ENCODE measurements at regions not wholly inside any gene's neighbourhood (a gene's known extent, or its start where the extent isn't known, plus 50 kb on each side); places are given as distances from the start of the nearest gene placed in this dataset.
"Not testable (repeated sequence)": the region's sequence is repeated elsewhere in the genome, so short reads cannot be mapped to it uniquely, and the experiment has no call there.

- H3K4me2 ChIP-seq (ENCODE audit: low read length), result no peak overlapping the region
- no peak overlapping the region for H3K9ac ChIP-seq (ENCODE audit: low read depth, low read length)
- no peak overlapping the region for H3K4me3 ChIP-seq (ENCODE audit: low read length)
- H3K36me3 ChIP-seq (ENCODE audit: insufficient read depth, low read length), result no peaks in the 10 kb centered on the region
- no peaks in the 10 kb centered on the region for H3K27me3 ChIP-seq (ENCODE audit: control insufficient read depth, insufficient read depth, low read length)
- no peaks in the 10 kb centered on the region for H3K4me1 ChIP-seq (ENCODE audit: control insufficient read depth, insufficient read depth, low read length)
- no peaks in the 10 kb centered on the region for H3K9me3 ChIP-seq (replicated peaks; ENCODE audit: low read length)
These were observed 198.2 kb upstream of the SEMA6A start for GRCh38 chr5:116772806-116773205.

GRCh38 chr5:116772152-116772501 is 197.5 kb upstream of the SEMA6A start:
- H3K36me3 ChIP-seq (ENCODE audit: insufficient read depth, low read length), result no peaks in the 10 kb centered on the region
- H3K9me3 ChIP-seq (replicated peaks; ENCODE audit: low read length), result no peaks in the 10 kb centered on the region
- H3K4me3 ChIP-seq (ENCODE audit: low read length), result no peak overlapping the region
- H3K4me1 ChIP-seq (ENCODE audit: control insufficient read depth, insufficient read depth, low read length), result no peaks in the 10 kb centered on the region
- no peak overlapping the region for H3K9ac ChIP-seq (ENCODE audit: low read depth, low read length)
- no peaks in the 10 kb centered on the region for H3K27me3 ChIP-seq (ENCODE audit: control insufficient read depth, insufficient read depth, low read length)
- H3K4me2 ChIP-seq (ENCODE audit: low read length), result no peak overlapping the region

GRCh38 chr5:116771466-116772151 is 197.0 kb upstream of the SEMA6A start:
- Histone ChIP-seq H3K4me2 (ENCODE audit: low read length) (no peak overlapping the region), H3K36me3 (ENCODE audit: insufficient read depth, low read length) (no peaks in the 10 kb centered on the region), H3K9ac (ENCODE audit: low read depth, low read length) (no peak overlapping the region), H3K9me3 (replicated peaks; ENCODE audit: low read length) (no peaks in the 10 kb centered on the region), H3K4me3 (ENCODE audit: low read length) (no peak overlapping the region), H3K27me3 (ENCODE audit: control insufficient read depth, insufficient read depth, low read length) (no peaks in the 10 kb centered on the region), H3K4me1 (ENCODE audit: control insufficient read depth, insufficient read depth, low read length) (no peaks in the 10 kb centered on the region)

DNA sequence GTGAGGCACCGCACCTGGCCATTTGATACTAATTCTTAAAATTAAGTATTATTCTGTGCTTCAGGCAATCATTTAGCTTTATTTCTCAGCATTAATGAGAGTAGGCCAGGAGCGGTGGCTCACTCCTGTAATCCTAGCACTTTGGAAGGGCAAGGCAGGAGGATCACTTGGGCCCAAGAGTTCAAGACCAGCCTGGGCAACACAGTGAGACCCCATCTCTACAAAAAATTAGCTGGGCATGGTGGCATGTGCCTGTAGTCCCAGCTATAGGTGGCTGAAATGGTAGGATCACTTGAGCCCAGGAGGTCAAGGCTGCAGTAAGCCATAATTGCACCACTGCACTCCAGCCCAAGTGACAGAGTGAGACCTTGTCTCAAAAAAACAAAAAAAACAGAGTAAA is 195.3 kb upstream of the SEMA6A start:
- not testable (repeated sequence) for H3K4me3 ChIP-seq (ENCODE audit: low read length); H3K36me3 ChIP-seq (ENCODE audit: insufficient read depth, low read length); H3K9me3 ChIP-seq (replicated peaks; ENCODE audit: low read length); H3K4me2 ChIP-seq (ENCODE audit: low read length); H3K9ac ChIP-seq (ENCODE audit: low read depth, low read length); H3K4me1 ChIP-seq (ENCODE audit: control insufficient read depth, insufficient read depth, low read length); H3K27me3 ChIP-seq (ENCODE audit: control insufficient read depth, insufficient read depth, low read length)

GRCh38 chr5:116769470-116769869 is 194.8 kb upstream of the SEMA6A start:
- peaks cover 3% of the 10 kb centered on the region for H3K4me1 ChIP-seq (ENCODE audit: control insufficient read depth, insufficient read depth, low read length)
- no peaks in the 10 kb centered on the region for H3K36me3 ChIP-seq (ENCODE audit: insufficient read depth, low read length)
- no peaks in the 10 kb centered on the region for H3K9me3 ChIP-seq (replicated peaks; ENCODE audit: low read length)

GRCh38 chr5:116766470-116766947 is 191.9 kb upstream of the SEMA6A start:
- Histone ChIP-seq H3K4me1 (ENCODE audit: control insufficient read depth, insufficient read depth, low read length) (peaks cover 3% of the 10 kb centered on the region), H3K4me2 (ENCODE audit: low read length) (no peak overlapping the region), H3K9me3 (replicated peaks; ENCODE audit: low read length) (no peaks in the 10 kb centered on the region), H3K36me3 (ENCODE audit: insufficient read depth, low read length) (no peaks in the 10 kb centered on the region), H3K9ac (ENCODE audit: low read depth, low read length) (no peak overlapping the region), H3K4me3 (ENCODE audit: low read length) (no peak overlapping the region), H3K27me3 (ENCODE audit: control insufficient read depth, insufficient read depth, low read length) (no peaks in the 10 kb centered on the region)

More at GRCh38 chr5:116769470-116769869, 194.8 kb upstream of the SEMA6A start:
- Histone ChIP-seq H3K4me2 (ENCODE audit: low read length) (no peak overlapping the region), H3K9ac (ENCODE audit: low read depth, low read length) (no peak overlapping the region), H3K4me3 (ENCODE audit: low read length) (no peak overlapping the region), H3K27me3 (ENCODE audit: control insufficient read depth, insufficient read depth, low read length) (no peaks in the 10 kb centered on the region)

DNA sequence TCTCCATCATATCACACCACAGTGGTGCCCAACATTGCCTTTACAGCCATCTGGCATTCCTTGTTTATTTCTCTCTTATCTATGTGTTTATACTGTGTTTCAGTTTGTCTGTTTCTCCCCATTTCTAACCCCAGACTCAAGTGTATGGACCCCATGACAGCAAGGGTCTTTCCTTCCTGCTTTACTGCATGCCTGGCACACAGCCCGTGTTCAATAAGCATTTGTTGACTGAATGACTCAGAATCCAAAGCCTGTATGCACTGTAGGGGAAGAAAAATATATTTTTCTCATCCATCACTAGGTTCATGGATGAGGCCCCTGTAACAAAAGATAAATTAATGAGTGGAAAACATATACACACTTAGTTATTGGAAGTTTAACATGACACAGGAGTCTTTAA is 190.8 kb upstream of the SEMA6A start:
- Histone ChIP-seq H3K4me3 (ENCODE audit: low read length) (no peak overlapping the region), H3K36me3 (ENCODE audit: insufficient read depth, low read length) (no peaks in the 10 kb centered on the region), H3K9me3 (replicated peaks; ENCODE audit: low read length) (no peaks in the 10 kb centered on the region), H3K27me3 (ENCODE audit: control insufficient read depth, insufficient read depth, low read length) (no peaks in the 10 kb centered on the region), H3K4me2 (ENCODE audit: low read length) (no peak overlapping the region), H3K9ac (ENCODE audit: low read depth, low read length) (no peak overlapping the region), H3K4me1 (ENCODE audit: control insufficient read depth, insufficient read depth, low read length) (peaks cover 3% of the 10 kb centered on the region)

GRCh38 chr5:116764941-116765340 is 190.3 kb upstream of the SEMA6A start:
- Histone ChIP-seq H3K9ac (ENCODE audit: low read depth, low read length) (no peak overlapping the region), H3K9me3 (replicated peaks; ENCODE audit: low read length) (no peaks in the 10 kb centered on the region)

GRCh38 chr5:116763987-116764866 is 189.6 kb upstream of the SEMA6A start:
- Histone ChIP-seq H3K27me3 (ENCODE audit: control insufficient read depth, insufficient read depth, low read length) (no peaks in the 10 kb centered on the region), H3K9ac (ENCODE audit: low read depth, low read length) (no peak overlapping the region)

More at GRCh38 chr5:116764941-116765340, 190.3 kb upstream of the SEMA6A start:
- H3K4me3 ChIP-seq (ENCODE audit: low read length), result no peak overlapping the region
- H3K4me2 ChIP-seq (ENCODE audit: low read length), result no peak overlapping the region
- no peaks in the 10 kb centered on the region for H3K36me3 ChIP-seq (ENCODE audit: insufficient read depth, low read length)
- H3K27me3 ChIP-seq (ENCODE audit: control insufficient read depth, insufficient read depth, low read length), result no peaks in the 10 kb centered on the region
- peaks cover 6% of the 10 kb centered on the region for H3K4me1 ChIP-seq (ENCODE audit: control insufficient read depth, insufficient read depth, low read length)

DNA sequence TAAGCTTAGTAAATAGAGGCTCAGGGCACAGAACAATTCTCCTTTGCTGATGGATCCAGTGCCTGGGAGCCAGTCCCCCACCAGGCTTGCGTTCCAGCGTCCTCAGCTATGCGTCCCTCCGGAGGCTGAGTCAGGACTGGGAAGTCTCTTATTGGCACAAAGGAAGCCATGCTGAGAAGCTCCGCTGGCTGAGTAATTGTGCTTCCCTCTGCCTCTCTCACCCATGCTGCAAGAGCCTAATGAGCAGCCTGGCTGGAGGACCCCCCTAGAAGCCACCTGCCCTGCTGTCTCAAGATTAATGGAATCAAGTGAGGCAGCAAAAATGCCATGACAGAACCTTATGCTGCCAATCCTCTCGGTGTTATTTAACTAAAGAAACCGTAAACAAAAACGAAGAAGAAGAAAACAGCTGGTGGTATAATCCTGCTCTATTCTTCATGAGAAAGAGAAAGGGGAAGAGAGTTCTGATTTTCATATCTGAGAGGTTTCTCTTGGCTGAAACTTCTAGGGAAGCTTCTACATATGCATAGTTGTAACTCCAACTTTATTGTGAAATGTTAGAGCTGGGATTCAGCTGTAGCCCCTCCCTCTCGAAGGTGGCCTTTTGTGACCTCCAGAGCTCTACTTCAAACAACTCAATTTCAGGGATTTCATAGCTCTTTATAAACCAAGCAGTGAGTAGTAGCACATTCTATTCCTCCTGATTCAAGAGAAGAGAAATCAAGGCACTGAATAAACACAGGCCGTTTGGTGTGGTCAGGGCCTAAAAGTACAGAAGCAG is 185.4 kb upstream of the SEMA6A start:
- no peaks in the 10 kb centered on the region for H3K36me3 ChIP-seq (ENCODE audit: insufficient read depth, low read length)
- H3K4me1 ChIP-seq (ENCODE audit: control insufficient read depth, insufficient read depth, low read length), result peaks cover 7% of the 10 kb centered on the region
- no peak overlapping the region for H3K9ac ChIP-seq (ENCODE audit: low read depth, low read length)
- H3K4me3 ChIP-seq (ENCODE audit: low read length), result no peak overlapping the region
- no peaks in the 10 kb centered on the region for H3K9me3 ChIP-seq (replicated peaks; ENCODE audit: low read length)
- no peaks in the 10 kb centered on the region for H3K27me3 ChIP-seq (ENCODE audit: control insufficient read depth, insufficient read depth, low read length)
- peak overlapping the region; percentile 52 for H3K4me2 ChIP-seq (ENCODE audit: low read length)

More at GRCh38 chr5:116763987-116764866, 189.6 kb upstream of the SEMA6A start:
- no peak overlapping the region for H3K4me3 ChIP-seq (ENCODE audit: low read length)
- H3K36me3 ChIP-seq (ENCODE audit: insufficient read depth, low read length), result no peaks in the 10 kb centered on the region
- peaks cover 10% of the 10 kb centered on the region for H3K4me1 ChIP-seq (ENCODE audit: control insufficient read depth, insufficient read depth, low read length)
- no peaks in the 10 kb centered on the region for H3K9me3 ChIP-seq (replicated peaks; ENCODE audit: low read length)
- no peak overlapping the region for H3K4me2 ChIP-seq (ENCODE audit: low read length)

DNA sequence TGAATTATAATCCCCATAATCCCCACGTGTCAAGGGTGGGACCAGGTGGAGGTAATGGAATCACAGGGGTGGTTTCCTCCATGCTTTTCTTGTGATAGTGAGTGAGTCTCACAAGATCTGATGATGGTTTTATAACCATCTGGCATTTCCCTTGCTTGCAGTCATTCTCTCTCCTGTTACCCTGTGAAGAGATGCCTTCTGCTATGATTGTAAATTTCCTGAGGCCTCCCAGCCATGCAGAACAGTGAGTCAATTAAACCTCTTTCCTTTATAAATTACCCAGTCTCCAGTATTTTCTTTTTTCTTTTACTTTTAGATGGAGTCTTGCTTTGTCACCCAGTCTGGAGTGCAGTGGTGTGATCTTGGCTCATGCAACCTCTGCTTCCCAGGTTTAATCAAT is 182.7 kb upstream of the SEMA6A start:
- H3K9me3 ChIP-seq (replicated peaks; ENCODE audit: low read length), result no peaks in the 10 kb centered on the region
- H3K4me3 ChIP-seq (ENCODE audit: low read length), result no peak overlapping the region
- H3K27me3 ChIP-seq (ENCODE audit: control insufficient read depth, insufficient read depth, low read length), result no peaks in the 10 kb centered on the region
- H3K9ac ChIP-seq (ENCODE audit: low read depth, low read length), result no peak overlapping the region
- H3K4me1 ChIP-seq (ENCODE audit: control insufficient read depth, insufficient read depth, low read length), result peaks cover 7% of the 10 kb centered on the region
- no peaks in the 10 kb centered on the region for H3K36me3 ChIP-seq (ENCODE audit: insufficient read depth, low read length)
- H3K4me2 ChIP-seq (ENCODE audit: low read length), result no peak overlapping the region

Data from skeletal muscle satellite cell (primary cell).